Fibroblast of upper back skin (primary cell): ENCODE measurements at regions not wholly inside any gene's neighbourhood (a gene's known extent, or its start where the extent isn't known, plus 50 kb on each side); places are given as distances from the start of the nearest gene placed in this dataset.
A peak's percentile ranks its signal among the peaks of the same experiment; 100 is the strongest.
"Not testable (repeated sequence)": the region's sequence is repeated elsewhere in the genome, so short reads cannot be mapped to it uniquely, and the experiment has no call there.

Experiments
- DNase-seq: peaks from one replicate; pipeline ENCODE4 v3.0.0-alpha.2; 2013

GRCh38 chr17:11182430-11182829 is 58.6 kb upstream of the SHISA6 start:
- DNase-seq = no peak

GRCh38 chr17:11178581-11178980 is 62.4 kb upstream of the SHISA6 start:
- no peak for DNase-seq

GRCh38 chr17:11177340-11177739 is 63.7 kb upstream of the SHISA6 start:
- DNase-seq = no peak

GRCh38 chr17:11176549-11176948 is 64.5 kb upstream of the SHISA6 start:
- DNase-seq = no peak

GRCh38 chr17:11170881-11171280 is 70.1 kb upstream of the SHISA6 start:
- DNase-seq = no peak

- DNase-seq = no peak
These were observed 89.1 kb upstream of the SHISA6 start for GRCh38 chr17:11151818-11152425.

GRCh38 chr17:11150906-11151511 is 90.0 kb upstream of the SHISA6 start:
- DNase-seq = not testable (repeated sequence)

- DNase-seq = peak; percentile 22
These were observed 96.4 kb upstream of the SHISA6 start for GRCh38 chr17:11144358-11145233.

- DNase-seq = no peak
These were observed 98.8 kb upstream of the SHISA6 start for GRCh38 chr17:11142231-11142630.

- no peak for DNase-seq
These were observed 100.5 kb upstream of the SHISA6 start for GRCh38 chr17:11140501-11140900.

GRCh38 chr17:11140043-11140442 is 101.0 kb upstream of the SHISA6 start:
- DNase-seq = no peak

GRCh38 chr17:11138023-11138422 is 103.0 kb upstream of the SHISA6 start:
- no peak for DNase-seq

GRCh38 chr17:11135819-11136218 is 105.2 kb upstream of the SHISA6 start:
- no peak for DNase-seq

GRCh38 chr17:11130367-11130766 is 110.6 kb upstream of the SHISA6 start:
- DNase-seq = no peak

GRCh38 chr17:11122908-11123307 is 118.1 kb upstream of the SHISA6 start:
- DNase-seq = no peak

- no peak for DNase-seq
These were observed 119.5 kb upstream of the SHISA6 start for GRCh38 chr17:11121341-11121985.

GRCh38 chr17:11109106-11109505 is 131.9 kb upstream of the SHISA6 start:
- DNase-seq = no peak

GRCh38 chr17:11105141-11105540 is 135.9 kb upstream of the SHISA6 start:
- DNase-seq = no peak

GRCh38 chr17:11097121-11097520 is 143.9 kb upstream of the SHISA6 start:
- DNase-seq = no peak

GRCh38 chr17:11094331-11094730 is 146.7 kb upstream of the SHISA6 start:
- no peak for DNase-seq

- no peak for DNase-seq
These were observed 154.2 kb upstream of the SHISA6 start for GRCh38 chr17:11086646-11087340.

GRCh38 chr17:11082559-11082958 is 158.5 kb upstream of the SHISA6 start:
- no peak for DNase-seq

GRCh38 chr17:11081342-11081741 is 159.7 kb upstream of the SHISA6 start:
- DNase-seq = no peak
